ENCODE measurements at regions not wholly inside any gene's neighbourhood (a gene's known extent, or its start where the extent isn't known, plus 50 kb on each side); places are given as distances from the start of the nearest gene placed in this dataset.

DNA sequence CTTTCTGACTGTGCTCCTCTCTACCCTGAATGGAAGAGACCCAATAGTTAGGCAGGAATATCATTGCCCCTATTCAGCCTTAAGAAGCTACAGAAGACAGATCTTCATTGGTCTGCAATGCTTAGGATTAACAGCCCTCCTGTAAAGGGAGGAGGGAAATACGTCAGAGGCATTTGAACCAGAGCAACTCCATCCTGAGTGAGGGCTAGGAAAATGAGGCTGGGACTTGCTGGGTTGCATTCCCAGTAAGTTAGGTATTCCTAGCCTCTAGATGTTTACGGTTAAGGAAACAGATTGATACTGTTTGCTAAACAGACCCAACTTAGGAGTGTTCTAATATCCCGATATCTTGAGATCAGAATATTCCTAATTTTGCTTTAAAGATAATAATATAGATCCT is 63.5 kb downstream of the PCDH18 start:
- DNase-seq (ENCODE audit: low read depth, low spot score), result no peak
- no peaks in the 10 kb centered on the region for H3K27me3 Mint-ChIP-seq (ENCODE audit: low read depth)
- H3K36me3 Mint-ChIP-seq (ENCODE audit: low read depth), result peaks cover 15% of the 10 kb centered on the region
- H3K27ac Mint-ChIP-seq (ENCODE audit: unreplicated experiment), result no peak overlapping the region
- H3K9me3 Mint-ChIP-seq, result peaks cover 11% of the 10 kb centered on the region
- H3K4me3 Mint-ChIP-seq, result no peak overlapping the region
- TF ChIP-seq, protein P1, sequence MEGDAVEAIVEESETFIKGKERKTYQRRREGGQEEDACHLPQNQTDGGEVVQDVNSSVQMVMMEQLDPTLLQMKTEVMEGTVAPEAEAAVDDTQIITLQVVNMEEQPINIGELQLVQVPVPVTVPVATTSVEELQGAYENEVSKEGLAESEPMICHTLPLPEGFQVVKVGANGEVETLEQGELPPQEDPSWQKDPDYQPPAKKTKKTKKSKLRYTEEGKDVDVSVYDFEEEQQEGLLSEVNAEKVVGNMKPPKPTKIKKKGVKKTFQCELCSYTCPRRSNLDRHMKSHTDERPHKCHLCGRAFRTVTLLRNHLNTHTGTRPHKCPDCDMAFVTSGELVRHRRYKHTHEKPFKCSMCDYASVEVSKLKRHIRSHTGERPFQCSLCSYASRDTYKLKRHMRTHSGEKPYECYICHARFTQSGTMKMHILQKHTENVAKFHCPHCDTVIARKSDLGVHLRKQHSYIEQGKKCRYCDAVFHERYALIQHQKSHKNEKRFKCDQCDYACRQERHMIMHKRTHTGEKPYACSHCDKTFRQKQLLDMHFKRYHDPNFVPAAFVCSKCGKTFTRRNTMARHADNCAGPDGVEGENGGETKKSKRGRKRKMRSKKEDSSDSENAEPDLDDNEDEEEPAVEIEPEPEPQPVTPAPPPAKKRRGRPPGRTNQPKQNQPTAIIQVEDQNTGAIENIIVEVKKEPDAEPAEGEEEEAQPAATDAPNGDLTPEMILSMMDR (conservative IDR thresholded peaks at IDR 0.05), result no peak
- peaks cover 16% of the 10 kb centered on the region for H3K4me1 Mint-ChIP-seq

DNA sequence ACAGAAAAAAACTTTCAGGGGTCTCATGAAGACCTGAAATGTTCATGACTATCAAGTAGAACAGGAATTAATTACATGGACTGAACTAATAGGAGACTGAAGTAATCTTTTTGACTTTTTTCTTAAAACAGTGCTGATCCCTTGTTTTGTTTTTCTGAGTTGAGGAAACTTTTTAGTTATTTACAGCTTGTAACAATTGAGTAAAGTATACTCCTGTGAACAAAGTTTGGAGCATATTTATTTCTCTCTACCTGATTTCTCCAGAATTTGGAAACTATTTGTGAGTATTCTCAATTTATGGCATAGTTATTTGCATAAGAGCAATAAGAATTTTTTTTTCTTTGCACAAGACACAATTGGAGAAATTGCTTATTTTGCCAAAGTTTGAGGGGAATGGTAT is 64.8 kb downstream of the PCDH18 start:
- Mint-ChIP-seq H3K27me3 (ENCODE audit: low read depth) (no peaks in the 10 kb centered on the region), H3K36me3 (ENCODE audit: low read depth) (peaks cover 17% of the 10 kb centered on the region), H3K4me3 (no peak overlapping the region), H3K9me3 (peaks cover 14% of the 10 kb centered on the region), H3K27ac (ENCODE audit: unreplicated experiment) (no peak overlapping the region), H3K4me1 (peaks cover 16% of the 10 kb centered on the region)
- no peak for DNase-seq (ENCODE audit: low read depth, low spot score)
- TF ChIP-seq, protein P1 (conservative IDR thresholded peaks at IDR 0.05), result no peak

DNA sequence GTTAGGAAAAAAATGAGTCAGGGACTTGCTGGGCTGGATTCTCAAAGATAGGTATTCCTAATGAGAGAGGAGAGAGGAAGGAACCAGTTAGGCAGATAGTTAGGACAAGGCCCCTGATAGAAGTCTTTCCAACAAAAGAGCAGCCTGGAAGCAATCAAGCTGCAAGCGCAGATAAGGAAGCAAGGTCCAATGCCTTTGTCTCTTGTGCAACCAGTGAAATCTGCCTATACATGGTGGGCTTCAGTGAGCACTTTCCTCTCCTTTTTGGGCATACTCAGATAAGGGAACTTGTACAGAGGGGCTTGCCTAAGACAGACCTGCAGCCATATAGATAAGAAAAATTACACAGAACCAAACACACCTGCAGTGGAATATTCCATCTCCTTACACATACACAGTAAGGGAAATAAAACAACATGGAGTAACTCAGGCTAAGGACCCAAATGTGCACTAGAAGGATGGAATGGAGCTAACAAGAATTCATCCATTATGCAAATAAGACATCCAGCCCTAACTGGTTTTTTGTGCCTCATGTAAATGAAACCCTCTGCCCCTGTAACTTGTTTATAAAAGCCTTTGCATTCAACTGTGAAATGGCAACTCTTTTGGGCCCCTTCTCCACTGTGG is 68.8 kb downstream of the PCDH18 start:
- no peak overlapping the region for H3K4me3 Mint-ChIP-seq
- H3K36me3 Mint-ChIP-seq (ENCODE audit: low read depth), result peaks cover 16% of the 10 kb centered on the region
- TF ChIP-seq, protein P1 (conservative IDR thresholded peaks at IDR 0.05), result no peak
- no peak overlapping the region for H3K27ac Mint-ChIP-seq (ENCODE audit: unreplicated experiment)
- peaks cover 11% of the 10 kb centered on the region for H3K4me1 Mint-ChIP-seq
- no peaks in the 10 kb centered on the region for H3K27me3 Mint-ChIP-seq (ENCODE audit: low read depth)
- peaks cover 9% of the 10 kb centered on the region for H3K9me3 Mint-ChIP-seq
- no peak for DNase-seq (ENCODE audit: low read depth, low spot score)

DNA sequence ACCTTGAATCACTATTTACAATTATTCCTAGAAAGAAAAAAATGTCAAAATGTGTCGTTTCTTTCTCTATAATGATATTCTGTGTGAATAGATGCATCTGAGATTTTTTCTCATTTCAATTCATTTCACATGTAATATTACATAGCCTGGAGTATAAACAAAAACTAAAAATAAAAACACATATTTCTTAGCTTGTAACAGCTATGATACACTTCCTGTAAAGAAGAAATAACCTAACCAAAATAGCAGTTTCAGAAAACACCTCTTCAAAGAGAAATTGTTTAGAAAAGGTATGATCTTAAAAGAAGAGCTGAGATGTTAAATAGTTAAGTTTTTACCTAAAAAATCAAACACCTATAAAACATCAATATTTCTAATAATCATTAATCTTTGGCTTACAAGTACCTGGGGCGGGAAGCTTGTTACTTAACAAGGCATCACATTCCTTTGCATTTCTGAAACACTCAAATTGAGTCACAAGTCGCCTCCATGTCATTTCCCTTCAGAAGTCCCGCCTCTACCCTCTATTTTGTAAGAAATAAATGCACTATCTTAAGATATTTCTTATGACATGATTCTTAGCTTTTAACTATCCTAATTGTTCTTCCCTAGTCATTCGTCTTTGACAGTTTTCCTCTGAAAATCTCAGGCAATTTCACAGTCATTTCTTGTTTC is 76.5 kb downstream of the PCDH18 start:
- H3K36me3 Mint-ChIP-seq (ENCODE audit: low read depth), result peaks cover 2% of the 10 kb centered on the region
- TF ChIP-seq, protein P1 (conservative IDR thresholded peaks at IDR 0.05), result no peak

DNA sequence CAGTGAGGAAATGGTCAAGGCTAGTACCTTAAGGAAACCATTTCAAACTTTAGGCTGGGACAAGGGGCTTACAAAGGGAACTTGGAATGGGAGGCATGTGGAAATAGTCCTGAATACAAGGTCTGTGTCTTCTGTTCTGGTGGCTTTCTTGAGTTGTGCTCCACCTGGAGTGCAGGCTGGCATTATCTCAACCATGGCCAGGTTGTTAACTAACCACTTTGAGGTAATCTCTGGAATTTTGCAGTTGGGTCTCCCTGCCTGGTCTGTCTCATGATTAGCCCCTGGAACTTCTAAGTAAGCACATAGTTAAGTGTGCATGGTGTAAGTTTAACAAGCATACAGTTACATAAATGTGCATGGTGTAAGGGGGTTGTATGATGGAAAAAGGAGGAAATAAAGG is 77.5 kb downstream of the PCDH18 start:
- Mint-ChIP-seq H3K27me3 (ENCODE audit: low read depth) (no peaks in the 10 kb centered on the region), H3K4me1 (no peaks in the 10 kb centered on the region), H3K4me3 (no peak overlapping the region), H3K9me3 (peaks cover 4% of the 10 kb centered on the region), H3K36me3 (ENCODE audit: low read depth) (no peaks in the 10 kb centered on the region), H3K27ac (ENCODE audit: unreplicated experiment) (no peak overlapping the region)
- TF ChIP-seq, protein P1 (conservative IDR thresholded peaks at IDR 0.05), result no peak
- DNase-seq (ENCODE audit: low read depth, low spot score), result no peak

More for the DNA sequence above, 76.5 kb downstream of the PCDH18 start:
- Mint-ChIP-seq H3K4me3 (no peak overlapping the region), H3K27me3 (ENCODE audit: low read depth) (no peaks in the 10 kb centered on the region), H3K4me1 (no peaks in the 10 kb centered on the region), H3K9me3 (peaks cover 6% of the 10 kb centered on the region), H3K27ac (ENCODE audit: unreplicated experiment) (no peak overlapping the region)
- DNase-seq (ENCODE audit: low read depth, low spot score), result no peak
